ENCODE measurements at regions not wholly inside any gene's neighbourhood (a gene's known extent, or its start where the extent isn't known, plus 50 kb on each side); places are given as distances from the start of the nearest gene placed in this dataset.

DNA sequence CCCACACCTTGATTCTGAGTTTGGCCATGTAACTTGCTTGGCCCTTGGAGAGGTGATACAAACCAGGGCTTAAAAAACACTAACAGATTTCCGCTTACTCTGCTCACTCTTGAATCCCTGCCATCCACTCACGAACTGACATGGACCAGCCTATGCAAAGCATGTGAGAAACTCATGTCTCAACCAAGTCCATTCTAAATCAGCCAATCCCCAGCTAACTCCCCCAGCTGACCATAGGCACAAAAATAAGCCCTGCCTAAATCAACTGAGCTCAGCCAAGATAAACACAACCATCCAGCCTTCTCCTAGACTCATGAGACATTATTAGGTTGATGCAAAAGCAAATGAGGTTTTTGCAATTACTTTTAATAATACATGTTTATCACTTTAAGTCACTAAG, 353.9 kb upstream of the TBX3 start:
- peak; percentile 27 for DNase-seq (ENCODE audit: unreplicated experiment)
- Mint-ChIP-seq H3K27ac (ENCODE audit: low read depth, unreplicated experiment) (no peak overlapping the region), H3K36me3 (ENCODE audit: insufficient read depth, unreplicated experiment) (no peaks in the 10 kb centered on the region), H3K4me3 (ENCODE audit: unreplicated experiment) (no peak overlapping the region), H3K4me1 (ENCODE audit: insufficient read depth, unreplicated experiment) (peaks cover 5% of the 10 kb centered on the region), H3K27me3 (ENCODE audit: insufficient read depth, unreplicated experiment) (no peaks in the 10 kb centered on the region), H3K9me3 (ENCODE audit: unreplicated experiment) (no peaks in the 10 kb centered on the region)
- TF ChIP-seq CTCF (IDR thresholded peaks at IDR 0.05; ENCODE audit: unreplicated experiment) = no peak
- ChIA-PET CTCF (no interaction called here), POLR2A (no interaction called here)
- BruUV-seq (replicated peaks) = no TSS peak
- intact Hi-C loops (cut with micrococcal nuclease) = no loop called here

- no peak for DNase-seq (ENCODE audit: unreplicated experiment)
- BruUV-seq (replicated peaks) = no TSS peak
- TF ChIP-seq CTCF (IDR thresholded peaks at IDR 0.05; ENCODE audit: unreplicated experiment) = no peak
- H3K4me3 Mint-ChIP-seq (ENCODE audit: unreplicated experiment) = no peak overlapping the region
- ChIA-PET POLR2A (no interaction called here), CTCF (interaction anchor here (0.6 kb wide), 1 partner anchor 882 kb away, joined by 3 read pairs; no protein-coding TSS in a partner anchor)
- no peaks in the 10 kb centered on the region for H3K36me3 Mint-ChIP-seq (ENCODE audit: insufficient read depth, unreplicated experiment)
- intact Hi-C loops (cut with micrococcal nuclease) = no loop called here
- H3K9me3 Mint-ChIP-seq (ENCODE audit: unreplicated experiment) = no peaks in the 10 kb centered on the region
- peaks cover 5% of the 10 kb centered on the region for H3K4me1 Mint-ChIP-seq (ENCODE audit: insufficient read depth, unreplicated experiment)
- H3K27ac Mint-ChIP-seq (ENCODE audit: low read depth, unreplicated experiment) = no peak overlapping the region
- H3K27me3 Mint-ChIP-seq (ENCODE audit: insufficient read depth, unreplicated experiment) = no peaks in the 10 kb centered on the region
These were observed 351.6 kb upstream of the TBX3 start for GRCh38 chr12:115035535-115036107.

DNA sequence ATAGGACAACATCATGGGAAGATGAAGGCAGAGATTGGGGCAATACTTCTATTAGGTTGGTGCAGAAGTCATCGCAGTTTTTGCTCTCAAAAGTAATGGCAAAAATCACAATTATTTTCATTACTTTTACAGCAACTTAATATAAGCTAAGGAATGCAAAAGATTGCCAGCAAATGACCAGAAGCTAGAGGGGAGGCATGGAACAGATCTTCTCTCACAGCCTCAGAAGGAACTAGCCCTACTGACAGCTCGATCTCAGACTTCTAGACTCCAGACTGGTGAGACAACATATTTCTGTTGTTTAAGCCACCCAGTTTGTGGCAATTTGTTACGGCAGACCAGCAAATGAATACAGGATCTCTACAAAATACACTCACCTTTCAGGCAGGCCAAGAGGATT, 348.5 kb upstream of the TBX3 start:
- TF ChIP-seq CTCF (IDR thresholded peaks at IDR 0.05; ENCODE audit: unreplicated experiment) = no peak
- ChIA-PET CTCF (interaction anchor here (0.7 to 1.0 kb wide), 2 partner anchors 75 to 893 kb away, joined by 3 to 5 read pairs; no protein-coding TSS in a partner anchor), POLR2A (interaction anchor here (0.5 kb wide), 1 partner anchor 9 kb away, joined by 3 read pairs; no protein-coding TSS in a partner anchor)
- H3K27me3 Mint-ChIP-seq (ENCODE audit: insufficient read depth, unreplicated experiment) = no peaks in the 10 kb centered on the region
- no peak overlapping the region for H3K4me3 Mint-ChIP-seq (ENCODE audit: unreplicated experiment)
- BruUV-seq (replicated peaks) = no TSS peak
- H3K27ac Mint-ChIP-seq (ENCODE audit: low read depth, unreplicated experiment) = no peak overlapping the region
- no peaks in the 10 kb centered on the region for H3K9me3 Mint-ChIP-seq (ENCODE audit: unreplicated experiment)
- DNase-seq (ENCODE audit: unreplicated experiment) = no peak
- intact Hi-C loops (cut with micrococcal nuclease) = no loop called here
- no peaks in the 10 kb centered on the region for H3K36me3 Mint-ChIP-seq (ENCODE audit: insufficient read depth, unreplicated experiment)
- no peaks in the 10 kb centered on the region for H3K4me1 Mint-ChIP-seq (ENCODE audit: insufficient read depth, unreplicated experiment)

DNA sequence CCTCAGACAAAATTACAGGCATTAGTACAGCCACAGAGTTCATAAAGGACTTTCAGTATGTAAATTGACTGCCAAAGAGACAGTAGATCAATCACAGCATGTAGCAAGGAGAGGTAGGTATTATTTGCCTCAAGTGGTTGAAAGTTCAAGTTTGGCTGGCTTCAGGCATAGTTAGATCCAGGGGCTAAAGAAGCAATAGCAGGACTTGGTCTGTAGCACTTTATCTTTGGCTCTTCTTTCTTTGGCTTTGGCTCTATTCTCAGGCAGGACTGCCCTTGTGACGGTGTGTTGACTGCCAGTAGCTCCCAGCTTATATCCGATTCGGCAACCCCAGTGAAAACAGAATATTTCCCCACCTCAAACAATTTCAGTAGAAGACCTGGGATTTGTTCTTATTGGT, 346.0 kb upstream of the TBX3 start:
- ChIA-PET CTCF (no interaction called here), POLR2A (interaction anchor here (0.7 to 0.9 kb wide), 2 partner anchors 346 to 726 kb away, joined by 3 to 5 read pairs; partner anchors contain the start of gene TBX3)
- no TSS peak for BruUV-seq (replicated peaks)
- no peak overlapping the region for H3K4me3 Mint-ChIP-seq (ENCODE audit: unreplicated experiment)
- H3K36me3 Mint-ChIP-seq (ENCODE audit: insufficient read depth, unreplicated experiment) = no peaks in the 10 kb centered on the region
- H3K9me3 Mint-ChIP-seq (ENCODE audit: unreplicated experiment) = peaks cover 7% of the 10 kb centered on the region
- no peak for TF ChIP-seq CTCF (IDR thresholded peaks at IDR 0.05; ENCODE audit: unreplicated experiment)
- intact Hi-C loops (cut with micrococcal nuclease) = no loop called here
- no peaks in the 10 kb centered on the region for H3K27me3 Mint-ChIP-seq (ENCODE audit: insufficient read depth, unreplicated experiment)
- H3K27ac Mint-ChIP-seq (ENCODE audit: low read depth, unreplicated experiment) = no peak overlapping the region
- no peak for DNase-seq (ENCODE audit: unreplicated experiment)
- H3K4me1 Mint-ChIP-seq (ENCODE audit: insufficient read depth, unreplicated experiment) = no peaks in the 10 kb centered on the region
